ENCODE measurements at regions not wholly inside any gene's neighbourhood (a gene's known extent, or its start where the extent isn't known, plus 50 kb on each side); places are given as distances from the start of the nearest gene placed in this dataset.

GRCh38 chr1:11338284-11338924 is 65.4 kb downstream of the UBIAD1 start:
- peak; percentile 54 for DNase-seq

- DNase-seq: peak; percentile 82
Observed at GRCh38 chr1:11339346-11340232, 66.6 kb downstream of the UBIAD1 start.

GRCh38 chr1:11340233-11340632 is 67.2 kb downstream of the UBIAD1 start:
- peak; percentile 50 for DNase-seq

- DNase-seq: peak; percentile 90
Observed at GRCh38 chr1:11341901-11342552, 69.0 kb downstream of the UBIAD1 start.

- peak; percentile 92 for DNase-seq
Observed at GRCh38 chr1:11342621-11343032, 69.6 kb downstream of the UBIAD1 start.

- no peak for DNase-seq
Observed at GRCh38 chr1:11345971-11346715, 73.1 kb downstream of the UBIAD1 start.

GRCh38 chr1:11350265-11350664 is 77.3 kb downstream of the UBIAD1 start:
- DNase-seq: peak; percentile 11

- no peak for DNase-seq
Observed at GRCh38 chr1:11352058-11352715, 79.2 kb downstream of the UBIAD1 start.

- peak; percentile 90 for DNase-seq
Observed at GRCh38 chr1:11352816-11353799, 80.1 kb downstream of the UBIAD1 start.

GRCh38 chr1:11354893-11355553 is 82.0 kb downstream of the UBIAD1 start:
- peak; percentile 74 for DNase-seq

- DNase-seq: peak; percentile 93
Observed at GRCh38 chr1:11355559-11356475, 82.8 kb downstream of the UBIAD1 start.

GRCh38 chr1:11357276-11357675 is 84.3 kb downstream of the UBIAD1 start:
- DNase-seq: no peak

- peak; percentile 89 for DNase-seq
Observed at GRCh38 chr1:11358984-11359383, 86.0 kb downstream of the UBIAD1 start.

GRCh38 chr1:11362547-11363021 is 89.6 kb downstream of the UBIAD1 start:
- peak; percentile 86 for DNase-seq

GRCh38 chr1:11364170-11364569 is 91.2 kb downstream of the UBIAD1 start:
- DNase-seq: peak; percentile 53

- DNase-seq: no peak
Observed at GRCh38 chr1:11365744-11366387, 92.9 kb downstream of the UBIAD1 start.

- no peak for DNase-seq
Observed at GRCh38 chr1:11373029-11373894, 100.3 kb downstream of the UBIAD1 start.

Measured in NCI-H69 (cell line).